ENCODE measurements at regions not wholly inside any gene's neighbourhood (a gene's known extent, or its start where the extent isn't known, plus 50 kb on each side); places are given as distances from the start of the nearest gene placed in this dataset.

DNA sequence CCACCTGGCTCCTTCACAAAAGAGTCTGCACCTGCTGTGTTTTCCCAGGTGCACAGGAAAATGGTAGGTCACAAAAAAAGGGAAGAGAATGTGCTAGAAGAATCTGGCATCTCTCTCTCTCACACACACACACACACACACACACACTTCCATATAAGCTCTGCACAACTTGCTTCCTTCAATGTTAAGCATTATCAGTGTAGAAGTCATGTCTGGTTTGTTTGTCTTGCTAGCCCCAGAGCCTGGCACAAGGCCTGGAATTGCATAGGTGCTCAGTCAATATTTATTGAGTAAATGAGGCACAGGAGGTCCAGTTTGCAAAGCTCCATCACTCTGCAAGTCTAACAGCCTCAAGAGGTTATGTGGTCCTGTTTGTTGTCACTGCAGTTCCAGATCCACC, 867.3 kb upstream of the AUTS2 start:
- TF ChIP-seq, protein P1, sequence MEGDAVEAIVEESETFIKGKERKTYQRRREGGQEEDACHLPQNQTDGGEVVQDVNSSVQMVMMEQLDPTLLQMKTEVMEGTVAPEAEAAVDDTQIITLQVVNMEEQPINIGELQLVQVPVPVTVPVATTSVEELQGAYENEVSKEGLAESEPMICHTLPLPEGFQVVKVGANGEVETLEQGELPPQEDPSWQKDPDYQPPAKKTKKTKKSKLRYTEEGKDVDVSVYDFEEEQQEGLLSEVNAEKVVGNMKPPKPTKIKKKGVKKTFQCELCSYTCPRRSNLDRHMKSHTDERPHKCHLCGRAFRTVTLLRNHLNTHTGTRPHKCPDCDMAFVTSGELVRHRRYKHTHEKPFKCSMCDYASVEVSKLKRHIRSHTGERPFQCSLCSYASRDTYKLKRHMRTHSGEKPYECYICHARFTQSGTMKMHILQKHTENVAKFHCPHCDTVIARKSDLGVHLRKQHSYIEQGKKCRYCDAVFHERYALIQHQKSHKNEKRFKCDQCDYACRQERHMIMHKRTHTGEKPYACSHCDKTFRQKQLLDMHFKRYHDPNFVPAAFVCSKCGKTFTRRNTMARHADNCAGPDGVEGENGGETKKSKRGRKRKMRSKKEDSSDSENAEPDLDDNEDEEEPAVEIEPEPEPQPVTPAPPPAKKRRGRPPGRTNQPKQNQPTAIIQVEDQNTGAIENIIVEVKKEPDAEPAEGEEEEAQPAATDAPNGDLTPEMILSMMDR (conservative IDR thresholded peaks at IDR 0.05) = no peak
- TF ChIP-seq ZFX (IDR thresholded peaks at IDR 0.05) = no peak

All from C4-2B (cell line).